Psoas muscle (tissue), 7 donors: ENCODE measurements at regions not wholly inside any gene's neighbourhood (a gene's known extent, or its start where the extent isn't known, plus 50 kb on each side); places are given as distances from the start of the nearest gene placed in this dataset.

Experiments
- ATAC-seq, 4 donors: fragments of 200-7000 bp; cut with Tn5 transposase; one replicate each; pipeline ENCODE4 v1.9.1; 2020; ENCODE audit warnings: moderate library complexity in 3 of 4, mild to moderate bottlenecking in 2 of 4
- DNase-seq, 2 donors: peaks; one replicate each; pipeline ENCODE4 v3.0.0-alpha.2; 2020
- H3K27ac ChIP-seq: fragments of 200-600 bp; one replicate; pipeline ENCODE4 v1.8.0; 2022
- H3K27me3 ChIP-seq, 3 donors: fragments of 200-600 bp in 1 of 3; one replicate each; pipeline versions ENCODE4 v1.6.1 to v1.8.0; 2013 to 2022; ENCODE audit warnings: low read length in 2 of 3, mild to moderate bottlenecking in 2 of 3, moderate library complexity in 1 of 3; ENCODE audit not compliant: insufficient read depth in 3 of 3
- H3K36me3 ChIP-seq, 2 donors: fragments of 200-600 bp in 1 of 2; one replicate each; pipeline versions ENCODE4 v1.6.1 to v1.8.0; 2013 to 2022; ENCODE audit warnings: low read depth in 1 of 2, mild to moderate bottlenecking in 1 of 2, moderate library complexity in 1 of 2; ENCODE audit not compliant: insufficient read depth in 1 of 2
- H3K4me1 ChIP-seq: fragments of 200-600 bp; one replicate; pipeline ENCODE4 v1.8.0; 2022
- H3K4me3 ChIP-seq: fragments of 200-600 bp; one replicate; pipeline ENCODE4 v1.8.0; 2022; ENCODE audit warnings: mild to moderate bottlenecking
- H3K9me3 ChIP-seq: fragments of 200-600 bp; one replicate; pipeline ENCODE4 v1.8.0; 2022
- WGBS, 3 donors: extraction: QIAGEN DNeasy Blood & Tissue Kit; methylation state at CpG; one replicate each; pipeline versions ENCODE4 v1.1.6 to v1.1.7; 2013; 5-methylcytosine and 5-hydroxymethylcytosine counted together
- intact Hi-C, 2 donors: fragments of 100-400 bp; cut with DNase I; formaldehyde crosslinking; loops; one replicate each; pipeline versions ENCODE4 v1.11.0 to v1.14.2; 2022
- TF ChIP-seq, protein P1 (sequence below): fragments of 200-600 bp; IDR thresholded peaks from one replicate; pipeline ENCODE4 v1.8.0; 2022; ENCODE audit warnings: antibody characterized with exemption
- donor health status: healthy with polysubstance abuse.
- donor health status: DM: no; HTN: no; CAD: no; lungs with moderate emphysema.
- donor health status: Bipolar disorder and iron deficiency.
- donor health status: healthy.
- donor health status: DM: yes; HTN: yes; CAD: no.
- donor health status: DM: no; HTN: no; CAD: no.
- donor health status: DM: yes; HTN: yes; CAD: no.

DNA sequence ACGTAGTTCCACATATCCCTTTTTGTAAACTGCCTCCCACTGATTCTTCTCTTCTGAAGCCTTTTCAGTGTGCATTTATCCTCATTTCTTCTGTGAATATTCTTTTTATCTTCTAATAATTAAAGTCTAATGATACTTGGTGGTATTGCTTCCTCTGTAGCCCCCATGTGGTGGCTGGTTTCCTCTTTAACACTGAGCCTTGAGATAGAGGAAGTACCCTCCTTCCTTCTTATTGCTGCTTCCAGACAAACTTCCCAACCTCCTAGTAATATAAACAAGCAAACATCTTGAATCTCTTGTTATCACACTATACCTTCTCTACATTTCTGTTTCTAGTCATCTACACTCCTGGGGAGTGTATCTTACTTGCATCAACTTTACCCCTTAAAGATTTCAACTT is 310.5 kb upstream of the GIMD1 start:
- TF ChIP-seq, protein P1, sequence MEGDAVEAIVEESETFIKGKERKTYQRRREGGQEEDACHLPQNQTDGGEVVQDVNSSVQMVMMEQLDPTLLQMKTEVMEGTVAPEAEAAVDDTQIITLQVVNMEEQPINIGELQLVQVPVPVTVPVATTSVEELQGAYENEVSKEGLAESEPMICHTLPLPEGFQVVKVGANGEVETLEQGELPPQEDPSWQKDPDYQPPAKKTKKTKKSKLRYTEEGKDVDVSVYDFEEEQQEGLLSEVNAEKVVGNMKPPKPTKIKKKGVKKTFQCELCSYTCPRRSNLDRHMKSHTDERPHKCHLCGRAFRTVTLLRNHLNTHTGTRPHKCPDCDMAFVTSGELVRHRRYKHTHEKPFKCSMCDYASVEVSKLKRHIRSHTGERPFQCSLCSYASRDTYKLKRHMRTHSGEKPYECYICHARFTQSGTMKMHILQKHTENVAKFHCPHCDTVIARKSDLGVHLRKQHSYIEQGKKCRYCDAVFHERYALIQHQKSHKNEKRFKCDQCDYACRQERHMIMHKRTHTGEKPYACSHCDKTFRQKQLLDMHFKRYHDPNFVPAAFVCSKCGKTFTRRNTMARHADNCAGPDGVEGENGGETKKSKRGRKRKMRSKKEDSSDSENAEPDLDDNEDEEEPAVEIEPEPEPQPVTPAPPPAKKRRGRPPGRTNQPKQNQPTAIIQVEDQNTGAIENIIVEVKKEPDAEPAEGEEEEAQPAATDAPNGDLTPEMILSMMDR: no peak
- no peak for ATAC-seq
- no peaks in the 10 kb centered on the region for H3K27me3 ChIP-seq
- no peak overlapping the region for H3K27ac ChIP-seq
- no peak for DNase-seq
- intact Hi-C loops: no loop called here
- no peaks in the 10 kb centered on the region for H3K4me1 ChIP-seq
- no peak overlapping the region for H3K4me3 ChIP-seq
- 69 to 79% (median 79%) methylated on average over 1 of the region's 1 CpG for WGBS, 3 donors
- no peaks in the 10 kb centered on the region for H3K36me3 ChIP-seq
- no peaks in the 10 kb centered on the region for H3K9me3 ChIP-seq

DNA sequence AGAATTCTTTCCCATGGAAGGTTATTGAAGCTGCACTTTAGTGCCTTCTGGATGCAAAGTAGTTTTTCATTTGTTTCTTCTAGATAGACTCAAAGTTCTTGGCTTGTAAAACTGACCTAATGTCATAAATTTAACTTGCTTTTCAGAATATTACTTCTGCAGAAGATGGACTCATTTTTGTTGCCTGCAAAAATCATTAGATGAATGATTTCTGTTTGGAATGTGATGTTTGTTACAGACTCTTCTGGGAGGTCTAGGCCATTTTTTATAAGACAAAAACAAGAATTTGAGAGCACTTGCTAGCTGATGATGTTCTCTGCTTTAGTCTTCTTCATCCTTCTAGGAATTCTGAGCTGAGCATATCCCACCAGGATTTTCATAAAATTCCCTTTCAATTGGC is 308.6 kb upstream of the GIMD1 start:
- no peak for ATAC-seq
- intact Hi-C loops: no loop called here
- Histone ChIP-seq H3K36me3 (no peaks in the 10 kb centered on the region), H3K4me1 (no peaks in the 10 kb centered on the region), H3K9me3 (no peaks in the 10 kb centered on the region), H3K4me3 (no peak overlapping the region), H3K27me3 (no peaks in the 10 kb centered on the region), H3K27ac (no peak overlapping the region)
- TF ChIP-seq, protein P1: no peak
- no peak for DNase-seq

DNA sequence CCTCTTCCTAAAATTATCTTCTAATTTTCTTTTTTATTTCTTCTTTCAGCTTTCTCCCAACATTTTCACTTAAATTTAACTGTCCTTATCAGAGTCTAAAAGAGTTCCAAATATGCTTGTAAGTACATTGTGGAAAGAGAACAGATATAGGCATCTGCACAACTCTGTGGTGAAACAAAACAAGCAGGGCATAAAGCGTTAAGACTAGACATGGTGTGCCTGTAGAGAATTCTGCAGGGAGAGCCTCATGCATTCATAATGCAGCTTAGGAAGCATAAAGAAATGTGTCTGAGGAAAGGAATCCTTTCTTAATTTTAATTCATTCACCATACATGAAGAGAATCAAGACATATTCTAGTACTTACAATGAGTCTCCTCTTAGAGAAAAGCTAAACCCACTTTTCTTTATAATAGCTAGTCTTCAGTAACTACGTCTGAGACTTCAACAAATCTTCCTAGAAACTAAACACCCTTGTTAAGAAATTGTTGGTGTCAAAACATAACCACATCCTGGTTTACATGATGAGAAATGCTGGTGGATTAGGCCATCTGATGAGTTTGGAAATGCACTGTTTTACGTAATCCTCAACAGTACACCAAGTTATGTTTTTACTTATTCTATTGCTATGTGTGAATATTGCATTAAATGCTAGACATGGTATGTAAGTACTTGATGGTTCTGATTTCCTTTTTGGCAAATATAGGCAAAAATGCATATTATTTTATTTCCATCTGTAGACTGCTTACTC is 307.8 kb upstream of the GIMD1 start:
- no peak overlapping the region for H3K27ac ChIP-seq

GRCh38 chr4:106671716-106672115 is 303.1 kb upstream of the GIMD1 start:
- DNase-seq (no peak), ATAC-seq (no peak)
- H3K27ac ChIP-seq: no peak overlapping the region
- intact Hi-C loops: no loop called here
- no peaks in the 10 kb centered on the region for H3K27me3 ChIP-seq
- no peak overlapping the region for H3K4me3 ChIP-seq
- TF ChIP-seq, protein P1: no peak
- H3K36me3 ChIP-seq: no peaks in the 10 kb centered on the region
- no peaks in the 10 kb centered on the region for H3K9me3 ChIP-seq
- WGBS, 3 donors: 71 to 76% (median 71%) methylated on average over 1 of the region's 1 CpG
- H3K4me1 ChIP-seq: no peaks in the 10 kb centered on the region

More for the DNA sequence above, 307.8 kb upstream of the GIMD1 start:
- Histone ChIP-seq H3K27me3 (no peaks in the 10 kb centered on the region), H3K36me3 (no peaks in the 10 kb centered on the region), H3K9me3 (no peaks in the 10 kb centered on the region), H3K4me3 (no peak overlapping the region), H3K4me1 (no peaks in the 10 kb centered on the region)
- TF ChIP-seq, protein P1: no peak
- ATAC-seq (no peak), DNase-seq (no peak)
- 54 to 60% (median 60%) methylated on average over 3 of the region's 3 CpGs for WGBS, 3 donors
- intact Hi-C loops: no loop called here

GRCh38 chr4:106670976-106671375 is 302.4 kb upstream of the GIMD1 start:
- ATAC-seq: no peak
- Histone ChIP-seq H3K27me3 (no peaks in the 10 kb centered on the region), H3K9me3 (no peaks in the 10 kb centered on the region), H3K27ac (no peak overlapping the region), H3K4me3 (no peak overlapping the region), H3K4me1 (no peaks in the 10 kb centered on the region), H3K36me3 (no peaks in the 10 kb centered on the region)
- intact Hi-C loops: no loop called here
- TF ChIP-seq, protein P1: no peak
- 88 to 93% (median 91%) methylated on average over 2 of the region's 2 CpGs for WGBS, 3 donors
- no peak for DNase-seq
